T47D (cell line): ENCODE measurements at regions not wholly inside any gene's neighbourhood (a gene's known extent, or its start where the extent isn't known, plus 50 kb on each side); places are given as distances from the start of the nearest gene placed in this dataset.

Source experiments
- DNase-seq, 2 experiments: peaks; one replicate each; pipeline versions ENCODE4 v3.0.0 to v3.0.0-alpha.2; 2011 to 2012; ENCODE audit warnings: low read depth in 1 of 2, low spot score in 1 of 2
- JUND ChIP-seq: IDR thresholded peaks from 2 replicates; pipeline ENCODE4 v1.6.1; 2012; ENCODE audit warnings: low read depth
- in situ Hi-C: cut with HindIII; loops from 2 replicates; pipeline ENCODE4 v1.10.0; 2016; ENCODE audit warnings: low sequenced_read_pairs, low pct_unique_long_range_greater_than_20kb

DNA sequence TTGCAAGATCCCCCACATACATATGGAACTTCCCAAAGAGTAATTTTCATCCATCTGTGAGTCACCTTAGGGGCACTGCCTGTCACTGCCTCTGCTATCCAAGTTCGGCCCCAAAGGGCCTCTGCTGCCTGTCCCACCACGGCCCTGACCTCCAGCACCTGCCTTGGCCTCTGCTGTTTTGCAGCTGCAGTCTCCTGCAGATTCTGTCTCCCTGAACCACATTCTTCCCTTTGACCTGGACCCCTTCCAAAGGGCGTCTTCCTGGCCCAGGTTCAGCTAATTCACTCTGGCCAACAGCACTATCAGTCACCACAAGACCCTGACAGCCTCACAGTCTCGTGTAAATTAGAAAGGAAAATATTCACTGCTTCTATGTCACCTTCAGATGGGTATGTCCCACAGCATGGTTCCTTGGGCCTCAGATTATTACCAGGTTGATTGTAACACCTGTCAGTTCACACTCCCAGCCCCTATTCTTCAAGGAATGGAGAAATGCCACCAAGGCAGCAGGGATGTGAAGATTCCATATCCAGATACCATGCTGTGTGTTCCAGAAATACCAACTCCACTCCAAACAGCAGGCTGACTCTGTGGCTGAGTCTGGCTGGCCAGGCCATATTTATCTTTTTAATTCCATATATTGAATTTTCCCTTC is 479.3 kb downstream of the ARHGEF28 start:
- TF ChIP-seq JUND = no peak
- in situ Hi-C loops = no loop called here
- DNase-seq = peak in 1 of 2 experiments; percentile 25

DNA sequence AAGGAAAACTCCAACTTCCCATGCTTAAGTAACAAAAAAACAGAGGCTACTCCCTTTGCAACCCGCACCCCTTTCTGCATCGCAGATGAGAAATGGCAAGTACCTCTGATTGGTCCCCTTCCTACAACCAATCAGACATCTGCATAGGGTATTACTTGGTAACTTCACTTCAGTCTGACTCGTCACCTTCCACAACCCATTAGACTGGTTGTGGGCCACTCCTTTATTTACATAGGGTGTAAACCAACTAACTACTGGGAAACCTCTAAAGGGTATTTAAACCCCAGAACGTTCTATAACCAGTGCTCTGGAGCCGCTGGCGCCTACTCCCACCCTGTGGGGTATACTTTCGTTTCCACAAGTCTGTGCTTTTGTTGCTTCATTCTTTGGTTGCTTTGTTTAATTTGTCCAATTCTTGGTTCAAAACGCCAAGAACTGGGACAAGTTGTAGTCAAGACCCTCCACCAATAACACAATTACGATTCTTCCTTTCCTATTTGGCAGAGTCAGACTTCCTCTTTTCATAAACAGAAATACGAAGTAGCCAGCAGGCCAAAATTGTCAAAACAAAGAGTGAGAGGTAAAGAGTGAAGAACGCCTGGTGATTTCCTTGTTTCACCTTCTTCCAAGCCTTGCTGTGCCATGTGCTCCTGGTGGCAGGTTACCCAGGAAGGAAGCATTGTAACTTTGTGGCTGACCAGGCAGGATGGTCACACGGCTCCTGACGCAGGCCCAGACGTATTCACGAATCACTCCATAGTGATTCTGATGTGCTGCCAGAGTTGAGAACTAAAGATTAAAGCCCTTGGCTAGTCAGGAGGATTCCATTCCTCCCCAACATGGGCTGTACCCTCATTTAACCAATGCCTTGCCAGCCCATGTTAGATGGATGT is 477.4 kb downstream of the ARHGEF28 start:
- TF ChIP-seq JUND = no peak
- no peak for DNase-seq
- in situ Hi-C loops = no loop called here

DNA sequence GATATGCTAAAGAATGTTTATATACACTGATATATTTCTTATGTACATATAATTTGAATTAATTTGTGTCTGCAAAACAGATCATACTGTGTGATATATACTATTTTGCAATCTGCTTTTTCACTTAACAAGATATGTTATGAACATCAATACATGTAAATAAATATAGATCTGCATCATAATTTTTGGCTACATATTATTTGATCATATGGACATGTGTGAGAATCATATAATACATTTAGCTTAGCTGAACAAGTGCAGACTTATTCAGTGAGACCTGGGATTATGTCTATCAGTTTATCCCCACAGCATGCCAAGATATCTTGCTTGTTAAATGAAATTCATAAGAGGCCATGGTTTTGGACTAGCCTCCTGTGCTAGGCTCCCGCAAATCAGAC is 474.3 kb downstream of the ARHGEF28 start:
- no peak for TF ChIP-seq JUND
- in situ Hi-C loops = no loop called here

GRCh38 chr5:74099538-74100267 is 473.7 kb downstream of the ARHGEF28 start:
- in situ Hi-C loops = no loop called here
- TF ChIP-seq JUND = no peak
- DNase-seq = no peak

More for the DNA sequence above, 474.3 kb downstream of the ARHGEF28 start:
- DNase-seq = no peak

DNA sequence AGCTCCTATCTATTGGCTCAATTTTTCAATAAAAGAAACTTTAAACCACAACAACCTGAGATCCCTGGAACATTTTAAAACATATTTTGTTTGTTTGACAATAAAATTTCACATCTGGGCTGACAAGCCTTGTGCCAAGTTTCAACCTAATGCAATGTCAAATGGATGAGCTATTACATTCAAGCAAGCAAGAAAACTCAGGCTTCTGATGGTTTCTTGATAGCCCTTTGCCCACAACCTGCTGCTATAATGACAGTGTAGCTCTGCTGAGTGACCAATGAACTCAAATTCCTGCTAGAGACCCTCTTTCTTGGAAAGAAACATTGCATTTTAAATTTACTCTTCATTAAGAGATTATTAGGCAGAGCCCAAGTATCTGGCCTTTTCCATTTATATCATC is 472.9 kb downstream of the ARHGEF28 start:
- no peak for TF ChIP-seq JUND
- in situ Hi-C loops = no loop called here
- DNase-seq = no peak

GRCh38 chr5:74098456-74098855 is 472.5 kb downstream of the ARHGEF28 start:
- in situ Hi-C loops = no loop called here
- no peak for DNase-seq
- no peak for TF ChIP-seq JUND

DNA sequence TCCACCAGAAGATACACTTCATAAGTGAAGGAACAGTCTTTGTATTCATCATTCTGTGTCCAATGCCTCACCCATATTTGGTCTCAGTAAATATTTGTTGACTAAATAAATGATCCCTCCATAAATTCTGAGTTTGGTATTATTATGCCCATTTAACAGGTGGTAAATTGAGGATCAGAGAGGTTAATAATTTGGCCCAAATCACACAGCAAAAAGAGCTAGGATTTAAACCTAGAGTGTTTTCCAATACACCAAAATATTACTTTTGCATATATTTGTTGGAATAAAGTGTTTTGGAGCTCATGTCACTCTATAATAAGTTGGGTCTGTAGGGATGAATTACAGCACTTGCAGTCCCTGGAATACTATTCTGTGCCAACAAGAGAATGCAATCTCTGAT is 470.3 kb downstream of the ARHGEF28 start:
- in situ Hi-C loops = no loop called here
- DNase-seq = no peak
- no peak for TF ChIP-seq JUND

- TF ChIP-seq JUND = no peak
- in situ Hi-C loops = no loop called here
- peak in 1 of 2 experiments; percentile 50 for DNase-seq
These were observed 469.9 kb downstream of the ARHGEF28 start for GRCh38 chr5:74095871-74096270.

DNA sequence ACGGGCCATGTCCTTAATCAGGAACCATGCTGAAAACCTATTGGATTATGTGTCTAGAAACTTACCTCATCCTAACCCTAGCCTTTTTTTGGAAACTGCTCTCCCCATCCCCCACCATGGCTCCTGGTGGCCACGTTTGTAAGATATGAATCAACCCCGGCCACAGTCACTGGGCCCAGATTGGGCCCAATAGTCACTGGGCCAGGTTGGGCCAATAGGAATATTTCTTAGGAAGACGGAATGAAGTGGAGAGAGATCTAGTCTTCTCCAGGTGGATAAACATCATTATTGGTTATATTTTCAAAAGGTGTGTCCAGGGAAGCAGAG is 468.7 kb downstream of the ARHGEF28 start:
- in situ Hi-C loops = no loop called here
- TF ChIP-seq JUND = no peak

GRCh38 chr5:74094096-74094781 is 468.2 kb downstream of the ARHGEF28 start:
- TF ChIP-seq JUND = no peak
- no peak for DNase-seq
- in situ Hi-C loops = no loop called here

More for the DNA sequence above, 468.7 kb downstream of the ARHGEF28 start:
- DNase-seq = no peak

DNA sequence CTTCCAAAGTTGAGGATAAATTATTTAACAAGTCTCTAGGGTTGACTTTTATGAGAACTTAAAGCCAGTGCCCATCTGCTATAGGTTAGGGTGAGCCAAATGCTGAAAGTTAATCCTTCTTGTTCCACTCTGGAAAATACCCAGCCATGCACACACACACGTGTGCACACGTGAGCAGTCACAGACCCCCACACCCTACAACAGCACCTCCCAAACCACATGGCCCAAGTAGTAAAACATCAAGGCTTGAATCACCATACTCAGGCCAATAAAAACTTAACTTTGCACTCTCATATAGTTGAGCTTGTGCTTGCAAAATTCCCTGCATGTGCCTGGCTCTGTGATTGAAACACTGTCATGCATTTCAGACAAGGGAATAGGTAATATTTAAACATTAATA is 467.6 kb downstream of the ARHGEF28 start:
- no peak for TF ChIP-seq JUND
- DNase-seq = no peak
- in situ Hi-C loops = no loop called here

GRCh38 chr5:74092766-74093165 is 466.8 kb downstream of the ARHGEF28 start:
- DNase-seq = no peak
- in situ Hi-C loops = no loop called here
- TF ChIP-seq JUND = no peak

- in situ Hi-C loops = no loop called here
- DNase-seq = no peak
- no peak for TF ChIP-seq JUND
These were observed 459.8 kb downstream of the ARHGEF28 start for GRCh38 chr5:74085782-74086181.
